GM18868 (cell line): ENCODE measurements at regions not wholly inside any gene's neighbourhood (a gene's known extent, or its start where the extent isn't known, plus 50 kb on each side); places are given as distances from the start of the nearest gene placed in this dataset.
"Not testable (repeated sequence)": the region's sequence is repeated elsewhere in the genome, so short reads cannot be mapped to it uniquely, and the experiment has no call there.

Source experiments
- ATAC-seq: cut with Tn5 transposase; IDR thresholded peaks from one replicate; pipeline ENCODE4 v1.9.1; 2021; ENCODE audit warnings: mild to moderate bottlenecking, moderate library complexity; ENCODE audit not compliant: unreplicated experiment

DNA sequence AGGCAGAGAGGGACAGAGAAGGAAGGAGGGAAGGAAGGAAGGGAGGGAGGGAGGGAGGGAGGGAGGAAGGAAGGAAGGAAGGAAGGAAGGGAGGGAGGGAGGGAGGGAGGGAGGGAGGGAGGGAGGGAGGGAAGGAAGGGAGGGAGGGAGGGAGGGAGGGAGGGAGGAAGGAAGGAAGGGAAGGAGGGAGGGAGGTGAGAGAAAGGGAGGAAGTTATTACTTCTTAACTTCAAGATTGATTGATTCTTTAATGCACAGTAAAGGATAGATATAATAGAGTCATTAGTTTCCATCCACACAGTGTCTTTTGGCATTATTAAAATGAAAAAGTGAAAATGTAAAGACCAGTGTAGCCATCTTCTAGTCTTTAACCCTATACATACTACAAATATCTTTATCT is 682.9 kb downstream of the ZEB2 start:
- not testable (repeated sequence) for ATAC-seq

DNA sequence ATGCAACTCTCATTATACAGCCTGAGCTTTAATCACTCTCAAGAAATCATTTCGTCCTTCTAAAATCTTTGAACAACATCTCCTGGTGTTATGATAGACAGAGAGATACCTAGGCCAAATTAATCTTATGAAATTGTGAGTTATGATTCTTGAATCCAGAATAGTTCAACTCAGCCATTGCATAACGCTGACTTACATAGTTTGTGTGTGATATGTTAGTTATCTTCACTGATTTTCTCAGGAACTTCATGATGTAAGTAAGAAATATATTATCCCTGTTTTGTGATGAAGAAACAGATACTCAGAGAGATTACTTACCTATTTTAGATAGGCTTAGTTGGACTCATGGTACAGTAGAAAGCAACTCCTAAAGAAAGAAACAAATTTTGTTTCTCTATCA is 684.4 kb downstream of the ZEB2 start:
- no peak for ATAC-seq

DNA sequence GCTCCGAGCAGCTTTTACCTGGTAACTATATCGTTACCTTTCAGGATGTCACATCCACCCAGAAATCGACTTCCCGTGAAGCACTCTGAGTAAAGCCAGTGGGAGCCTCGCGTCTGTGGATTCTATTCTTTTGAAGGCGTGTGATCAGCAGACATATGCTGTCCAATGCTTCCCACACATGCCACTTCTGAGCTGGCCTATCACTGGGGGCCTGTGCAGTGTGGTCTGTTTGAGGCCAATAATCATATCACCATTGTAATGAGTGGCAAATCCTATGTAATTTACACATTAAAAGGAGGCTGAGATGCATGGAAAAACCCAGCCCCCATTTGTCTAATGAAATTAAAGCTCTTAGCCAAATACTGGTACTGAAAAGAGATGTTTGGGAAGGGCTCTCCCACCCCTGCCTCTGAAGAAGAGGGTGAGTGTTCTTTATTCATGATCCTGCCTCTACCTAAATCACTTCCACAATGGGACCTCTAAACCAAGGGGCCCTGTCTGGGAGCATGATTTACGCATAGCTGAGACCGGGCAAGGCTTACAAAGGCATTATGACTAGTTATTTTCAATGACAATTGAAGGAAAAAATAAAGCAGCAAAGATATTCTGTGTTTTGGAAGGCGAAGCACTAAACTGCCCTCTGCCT is 686.8 kb downstream of the ZEB2 start:
- ATAC-seq, result no peak

DNA sequence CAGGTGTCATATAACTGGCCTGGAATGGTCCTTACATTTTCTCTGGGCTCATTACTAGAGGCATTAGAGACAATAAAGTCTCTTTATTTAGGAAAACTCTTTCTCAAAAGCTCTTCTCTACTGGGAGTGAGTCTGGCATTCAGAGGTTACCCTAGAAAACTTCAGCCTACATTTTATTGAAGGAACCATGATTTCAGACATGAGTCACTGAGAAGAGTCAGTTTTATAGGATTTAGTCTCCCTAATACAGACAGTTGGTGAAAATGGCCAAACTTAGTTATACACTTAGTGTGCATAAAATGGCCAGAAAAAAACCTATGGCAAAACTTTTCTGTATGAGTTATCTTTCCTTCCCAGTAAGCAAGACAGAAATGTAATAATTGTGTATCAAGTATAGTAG is 689.4 kb downstream of the ZEB2 start:
- no peak for ATAC-seq

DNA sequence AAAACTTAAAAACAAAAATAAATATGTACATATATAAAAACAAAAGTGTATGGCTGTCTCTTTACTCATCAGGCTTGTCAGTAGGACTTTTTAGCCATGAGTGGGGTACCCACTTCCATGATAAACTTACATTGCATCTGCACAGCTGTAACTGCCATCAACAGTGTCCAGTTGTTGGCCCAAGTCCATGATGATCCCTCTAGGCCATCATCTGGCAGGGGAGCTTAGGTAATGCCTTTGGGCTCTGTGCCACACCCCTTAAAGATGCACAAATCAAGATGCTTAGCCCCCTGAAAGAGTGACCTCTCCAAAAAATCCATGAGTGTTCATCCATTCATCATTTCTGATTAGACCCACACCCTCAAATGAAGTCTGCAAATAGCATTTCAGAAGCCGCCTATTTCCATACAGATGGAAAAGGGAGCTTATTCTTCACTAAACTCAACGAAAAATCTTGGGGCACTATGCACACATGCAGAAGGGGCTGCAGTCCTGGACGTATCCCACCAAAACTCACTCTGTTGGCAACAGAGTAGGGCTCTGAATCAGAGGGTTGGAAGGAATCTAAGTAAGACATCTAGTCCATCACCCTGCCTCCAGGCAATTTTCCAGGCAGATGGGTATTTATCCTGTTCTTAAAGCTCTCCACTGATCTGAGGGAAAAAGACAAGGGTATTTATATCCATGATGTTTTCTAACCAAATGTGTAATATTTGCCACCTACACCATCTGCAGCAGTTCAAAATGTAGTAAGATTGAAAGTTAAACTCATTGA is 691.0 kb downstream of the ZEB2 start:
- ATAC-seq, result no peak

DNA sequence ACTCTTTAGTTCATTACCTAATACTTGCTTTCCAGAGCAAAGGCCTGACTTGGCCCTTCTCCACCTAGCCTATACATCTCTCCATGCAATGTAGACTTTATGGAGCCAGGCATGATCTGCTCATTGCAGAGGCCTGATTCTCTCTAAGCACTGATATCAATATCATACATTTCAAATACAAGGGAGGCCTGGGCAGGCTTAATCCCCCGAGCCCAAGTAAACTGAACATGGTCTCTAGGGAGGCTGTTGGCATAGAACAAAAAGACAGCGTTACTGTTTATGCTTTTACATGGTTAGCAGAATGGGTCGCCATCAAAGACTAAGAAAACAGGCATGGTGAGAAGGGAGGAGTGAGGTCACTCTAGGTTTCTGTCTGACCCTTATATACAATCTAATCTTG is 695.1 kb downstream of the ZEB2 start:
- no peak for ATAC-seq

DNA sequence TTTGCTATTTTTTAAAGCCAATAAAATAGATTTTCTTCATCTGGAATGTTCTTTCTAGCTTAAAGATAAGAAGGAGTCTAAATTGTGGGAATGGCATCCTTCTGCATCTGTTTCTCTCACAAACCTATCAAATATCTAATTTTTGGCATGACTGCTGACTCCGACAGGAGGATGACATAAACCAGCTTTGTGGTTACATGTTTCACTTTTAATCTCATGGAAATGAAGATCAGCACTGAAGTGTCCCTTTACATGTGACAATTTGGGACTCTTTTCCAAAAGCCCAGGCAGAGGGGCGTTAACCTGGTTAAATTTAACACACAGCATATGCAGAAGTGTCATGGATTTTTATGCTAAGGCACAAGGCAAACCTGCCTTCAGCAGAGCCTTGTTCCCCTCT is 694.7 kb downstream of the ARHGAP15 start:
- ATAC-seq, result no peak

DNA sequence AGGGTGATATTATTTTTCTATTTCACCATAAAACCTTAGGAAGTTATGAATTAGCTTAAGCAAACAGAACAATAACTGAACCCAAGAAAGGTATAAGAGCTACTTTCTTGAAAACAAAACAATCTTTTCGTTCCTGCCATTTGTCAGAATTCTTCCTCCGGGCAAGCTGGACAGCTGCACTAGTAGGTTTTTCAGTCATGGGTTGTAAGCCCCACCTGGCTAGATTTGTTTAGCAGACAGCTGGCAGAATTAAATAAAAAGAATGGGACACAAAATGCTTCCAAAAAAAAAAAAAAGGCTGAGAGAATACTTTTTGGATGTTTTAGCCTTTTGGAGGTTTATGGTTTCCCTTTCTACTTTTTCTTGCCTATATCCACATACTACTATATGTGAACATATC is 694.1 kb downstream of the ARHGAP15 start:
- no peak for ATAC-seq

DNA sequence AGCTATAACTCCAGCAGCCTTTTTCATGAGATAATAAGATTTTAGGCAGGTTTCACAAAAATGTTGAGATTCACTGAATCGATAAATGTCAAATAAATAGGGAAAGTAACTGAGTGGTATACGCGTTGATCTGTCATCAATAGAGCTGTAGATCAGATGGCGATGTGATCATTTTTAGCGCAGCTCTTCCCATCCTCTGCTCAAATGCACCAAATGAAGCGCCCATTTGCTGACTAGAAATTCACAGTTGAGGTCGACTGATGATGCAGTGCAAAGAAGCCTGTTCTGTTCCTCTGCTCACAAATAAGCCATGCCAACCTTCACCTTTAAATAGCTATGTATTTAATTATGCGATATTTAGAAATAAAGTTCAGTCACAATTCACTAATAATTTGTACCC is 693.5 kb downstream of the ARHGAP15 start:
- ATAC-seq, result no peak

DNA sequence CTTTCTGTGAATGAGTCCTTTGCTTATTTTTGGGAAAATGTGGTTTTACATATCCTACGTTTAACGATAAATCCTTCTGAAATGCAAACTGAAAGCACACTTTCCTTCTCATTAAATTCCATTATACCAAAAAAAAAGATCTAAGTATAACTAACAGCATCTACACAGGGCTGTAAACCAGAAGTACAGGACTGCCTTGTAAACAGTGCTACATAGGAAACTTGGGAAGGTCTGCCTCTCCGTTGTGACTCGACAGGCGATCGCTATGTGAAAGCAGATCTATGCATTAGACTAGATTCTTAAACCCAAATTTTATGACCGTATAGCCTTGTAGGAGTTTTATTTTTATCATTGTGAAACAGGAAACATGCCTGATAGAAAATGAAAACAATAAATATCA is 690.5 kb downstream of the ARHGAP15 start:
- ATAC-seq, result no peak

DNA sequence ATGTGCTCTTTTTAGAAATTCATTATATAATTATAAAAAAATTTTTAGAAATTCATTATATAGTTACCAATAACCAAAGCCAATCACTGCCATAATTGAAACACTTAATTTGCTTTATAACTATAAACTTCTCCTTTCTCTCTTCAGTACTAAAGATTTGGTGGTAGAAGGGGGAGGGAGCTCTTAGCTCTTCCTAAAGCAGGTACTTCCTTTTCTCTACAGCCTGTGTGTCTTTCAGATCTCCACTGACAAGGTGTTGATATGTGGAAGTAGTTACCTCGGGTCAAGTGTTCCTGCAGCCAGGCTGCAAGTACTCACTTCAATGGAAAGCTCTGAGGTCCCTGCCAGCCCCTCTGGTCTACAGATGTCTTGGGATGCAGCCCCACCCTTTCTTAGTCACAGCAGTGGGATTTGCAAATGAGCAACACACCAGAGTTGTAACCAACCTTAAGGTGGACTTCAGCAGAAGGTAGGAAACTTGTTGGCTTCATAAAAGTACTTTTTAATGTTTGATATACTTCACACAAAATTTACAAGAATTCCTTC is 690.0 kb downstream of the ARHGAP15 start:
- no peak for ATAC-seq
